ENCODE measurements at regions not wholly inside any gene's neighbourhood (a gene's known extent, or its start where the extent isn't known, plus 50 kb on each side); places are given as distances from the start of the nearest gene placed in this dataset.

DNA sequence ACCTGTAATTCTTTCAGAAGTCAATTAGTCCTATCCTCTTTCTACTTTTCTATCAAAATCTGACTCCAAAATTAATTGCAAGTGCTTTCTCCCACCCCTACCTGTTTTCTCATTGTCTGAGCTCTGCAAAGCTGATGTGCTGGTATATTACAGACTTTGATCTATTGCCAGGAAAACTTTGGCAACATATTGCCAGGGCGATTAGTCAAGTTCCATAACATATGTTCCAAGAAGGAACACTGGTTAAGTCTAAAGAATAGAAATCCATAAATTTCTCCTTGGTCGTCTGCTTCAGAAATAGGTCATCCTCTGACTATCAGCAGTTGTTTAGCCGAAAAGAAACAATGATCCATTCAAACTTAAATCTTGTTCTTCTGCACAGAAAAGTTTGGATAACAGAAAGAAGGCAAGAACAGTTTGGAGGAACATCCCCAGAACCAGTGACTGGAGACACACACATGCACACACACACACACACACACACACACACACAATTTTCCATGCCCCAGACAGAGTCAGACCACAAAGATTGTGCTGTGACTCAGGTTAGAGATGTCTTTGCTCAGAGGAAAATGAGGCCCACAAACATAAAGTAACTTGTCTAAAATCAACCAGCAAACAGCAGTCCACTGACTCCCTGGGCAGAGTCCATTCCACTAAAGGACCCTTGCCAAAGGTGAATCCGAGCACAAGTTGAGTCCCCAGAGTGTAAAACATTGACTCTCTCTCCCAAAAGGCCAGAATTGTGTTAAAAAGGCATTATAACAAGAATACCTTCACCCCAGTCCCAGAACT lies 202.1 kb downstream of the DEPDC1B start:
- Histone ChIP-seq H3K9me3 (ENCODE audit: low read depth, low read length, poor library complexity, severe bottlenecking) (no peaks in the 10 kb centered on the region), H3K4me3 (ENCODE audit: low read depth, low read length, poor library complexity, severe bottlenecking) (no peak overlapping the region), H3K27me3 (replicated peaks; ENCODE audit: insufficient read depth, low read depth, low read length, poor library complexity) (peaks cover 2% of the 10 kb centered on the region), H3K27ac (ENCODE audit: low read depth, low read length, poor library complexity, severe bottlenecking) (no peak overlapping the region), H3K36me3 (ENCODE audit: insufficient read depth, low read length, poor library complexity, severe bottlenecking) (no peaks in the 10 kb centered on the region), H3K4me1 (ENCODE audit: insufficient read depth, low read length, poor library complexity, severe bottlenecking) (no peaks in the 10 kb centered on the region)
- DNase-seq (ENCODE audit: low spot score), result no peak
- no peak for TF ChIP-seq EZH2 (IDR thresholded peaks at IDR 0.05; ENCODE audit: borderline replicate concordance, low read depth, low read length, poor library complexity, severe bottlenecking)
- TF ChIP-seq, protein P1, sequence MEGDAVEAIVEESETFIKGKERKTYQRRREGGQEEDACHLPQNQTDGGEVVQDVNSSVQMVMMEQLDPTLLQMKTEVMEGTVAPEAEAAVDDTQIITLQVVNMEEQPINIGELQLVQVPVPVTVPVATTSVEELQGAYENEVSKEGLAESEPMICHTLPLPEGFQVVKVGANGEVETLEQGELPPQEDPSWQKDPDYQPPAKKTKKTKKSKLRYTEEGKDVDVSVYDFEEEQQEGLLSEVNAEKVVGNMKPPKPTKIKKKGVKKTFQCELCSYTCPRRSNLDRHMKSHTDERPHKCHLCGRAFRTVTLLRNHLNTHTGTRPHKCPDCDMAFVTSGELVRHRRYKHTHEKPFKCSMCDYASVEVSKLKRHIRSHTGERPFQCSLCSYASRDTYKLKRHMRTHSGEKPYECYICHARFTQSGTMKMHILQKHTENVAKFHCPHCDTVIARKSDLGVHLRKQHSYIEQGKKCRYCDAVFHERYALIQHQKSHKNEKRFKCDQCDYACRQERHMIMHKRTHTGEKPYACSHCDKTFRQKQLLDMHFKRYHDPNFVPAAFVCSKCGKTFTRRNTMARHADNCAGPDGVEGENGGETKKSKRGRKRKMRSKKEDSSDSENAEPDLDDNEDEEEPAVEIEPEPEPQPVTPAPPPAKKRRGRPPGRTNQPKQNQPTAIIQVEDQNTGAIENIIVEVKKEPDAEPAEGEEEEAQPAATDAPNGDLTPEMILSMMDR (conservative IDR thresholded peaks at IDR 0.05; ENCODE audit: low read depth, low read length), result no peak
- CTCF ChIA-PET, result no interaction called here
- BruUV-seq (replicated peaks), result no TSS peak
- POLR2A ChIA-PET (ENCODE audit: low non-redundant PET), result no interaction called here
- intact Hi-C loops (cut with micrococcal nuclease; ENCODE audit: unreplicated experiment), result no loop called here

DNA sequence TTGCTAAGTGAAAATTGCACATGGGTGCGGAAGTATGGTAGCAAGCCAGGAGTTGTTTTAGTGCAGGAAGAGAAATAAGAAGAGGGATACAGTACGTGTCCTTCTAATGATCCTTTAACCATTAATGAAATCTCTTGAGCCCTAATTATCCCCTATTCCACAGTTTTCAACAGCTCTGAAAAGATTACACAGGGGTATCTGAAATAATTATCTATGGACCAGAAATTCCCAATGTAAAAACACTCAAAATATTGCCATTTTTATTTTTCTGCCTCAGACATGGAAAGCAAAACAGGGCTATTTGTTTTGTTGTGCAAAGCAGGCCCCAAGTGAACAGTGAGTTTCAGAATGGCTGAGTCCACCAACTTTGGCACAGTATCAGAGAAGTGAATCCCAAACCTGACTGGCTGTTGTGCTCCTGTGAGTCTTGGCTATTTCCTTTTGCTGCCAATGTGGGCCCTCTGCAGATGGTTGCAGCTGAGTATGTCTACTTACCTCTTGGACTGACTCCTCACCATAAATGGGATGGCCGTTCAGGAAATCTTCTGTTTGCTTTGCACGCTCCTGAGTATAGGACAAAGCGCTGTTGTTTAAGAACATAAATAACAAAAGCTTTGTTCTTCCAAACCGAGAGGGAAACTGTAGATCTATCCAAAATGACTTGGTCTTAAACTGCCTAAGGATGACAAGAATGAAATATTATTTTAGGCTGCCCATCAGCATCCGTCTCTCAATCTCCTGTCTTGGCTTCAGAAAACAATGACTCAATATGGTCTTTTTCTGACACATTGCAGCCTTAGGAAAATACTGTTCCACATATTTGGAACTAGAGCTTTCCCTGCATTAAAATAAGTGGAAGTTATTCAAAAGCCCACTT lies 204.1 kb downstream of the DEPDC1B start:
- DNase-seq (ENCODE audit: low spot score), result no peak
- Histone ChIP-seq H3K27ac (ENCODE audit: low read depth, low read length, poor library complexity, severe bottlenecking) (no peak overlapping the region), H3K9me3 (ENCODE audit: low read depth, low read length, poor library complexity, severe bottlenecking) (no peaks in the 10 kb centered on the region), H3K4me3 (ENCODE audit: low read depth, low read length, poor library complexity, severe bottlenecking) (no peak overlapping the region), H3K36me3 (ENCODE audit: insufficient read depth, low read length, poor library complexity, severe bottlenecking) (no peaks in the 10 kb centered on the region), H3K4me1 (ENCODE audit: insufficient read depth, low read length, poor library complexity, severe bottlenecking) (no peaks in the 10 kb centered on the region), H3K27me3 (replicated peaks; ENCODE audit: insufficient read depth, low read depth, low read length, poor library complexity) (no peaks in the 10 kb centered on the region)
- TF ChIP-seq, protein P1 (conservative IDR thresholded peaks at IDR 0.05; ENCODE audit: low read depth, low read length), result no peak
- no peak for TF ChIP-seq EZH2 (IDR thresholded peaks at IDR 0.05; ENCODE audit: borderline replicate concordance, low read depth, low read length, poor library complexity, severe bottlenecking)
- no TSS peak for BruUV-seq (replicated peaks)
- intact Hi-C loops (cut with micrococcal nuclease; ENCODE audit: unreplicated experiment), result no loop called here
- CTCF ChIA-PET, result no interaction called here
- POLR2A ChIA-PET (ENCODE audit: low non-redundant PET), result no interaction called here

DNA sequence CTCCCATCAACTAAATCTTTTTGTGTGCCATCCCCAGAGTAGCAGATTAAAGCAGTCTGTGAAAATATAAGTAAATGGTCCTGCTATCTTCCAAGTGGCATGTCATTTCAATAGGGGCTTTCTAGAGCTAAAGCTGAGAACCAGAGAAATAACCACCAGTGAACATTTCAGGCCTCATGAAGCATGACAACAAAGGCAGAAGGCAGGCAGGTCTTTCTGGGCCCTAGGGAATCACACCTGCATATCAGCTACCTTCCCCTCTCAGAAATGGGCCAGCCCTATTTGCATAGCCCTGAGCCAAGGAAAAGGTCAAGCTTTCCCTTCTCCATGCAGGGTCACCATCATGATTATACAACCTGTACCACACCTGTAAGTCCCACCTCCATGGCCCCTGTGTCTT lies 205.3 kb downstream of the DEPDC1B start:
- Histone ChIP-seq H3K9me3 (ENCODE audit: low read depth, low read length, poor library complexity, severe bottlenecking) (no peaks in the 10 kb centered on the region), H3K4me3 (ENCODE audit: low read depth, low read length, poor library complexity, severe bottlenecking) (no peak overlapping the region), H3K36me3 (ENCODE audit: insufficient read depth, low read length, poor library complexity, severe bottlenecking) (no peaks in the 10 kb centered on the region), H3K27me3 (replicated peaks; ENCODE audit: insufficient read depth, low read depth, low read length, poor library complexity) (no peaks in the 10 kb centered on the region), H3K4me1 (ENCODE audit: insufficient read depth, low read length, poor library complexity, severe bottlenecking) (no peaks in the 10 kb centered on the region), H3K27ac (ENCODE audit: low read depth, low read length, poor library complexity, severe bottlenecking) (no peak overlapping the region)
- intact Hi-C loops (cut with micrococcal nuclease; ENCODE audit: unreplicated experiment), result no loop called here
- CTCF ChIA-PET, result no interaction called here
- DNase-seq (ENCODE audit: low spot score), result no peak
- TF ChIP-seq, protein P1 (conservative IDR thresholded peaks at IDR 0.05; ENCODE audit: low read depth, low read length), result no peak
- TF ChIP-seq EZH2 (IDR thresholded peaks at IDR 0.05; ENCODE audit: borderline replicate concordance, low read depth, low read length, poor library complexity, severe bottlenecking), result no peak
- BruUV-seq (replicated peaks), result no TSS peak
- POLR2A ChIA-PET (ENCODE audit: low non-redundant PET), result no interaction called here

Measured in A673 (cell line).